ENCODE measurements at regions not wholly inside any gene's neighbourhood (a gene's known extent, or its start where the extent isn't known, plus 50 kb on each side); places are given as distances from the start of the nearest gene placed in this dataset.

- TF ChIP-seq TCF12 (IDR thresholded peaks at IDR 0.05; ENCODE audit: low read depth) (no peak), RAD21 (IDR thresholded peaks at IDR 0.05; ENCODE audit: low read depth) (no peak), TAF1 (IDR thresholded peaks at IDR 0.05; ENCODE audit: low read depth) (no peak), REST (IDR thresholded peaks at IDR 0.05; ENCODE audit: low read depth) (no peak), NFIC (IDR thresholded peaks at IDR 0.05) (no peak), EP300 (IDR thresholded peaks at IDR 0.05; ENCODE audit: borderline replicate concordance) (no peak), ZBTB7A (IDR thresholded peaks at IDR 0.05; ENCODE audit: low read depth) (no peak), FOXM1 (IDR thresholded peaks at IDR 0.05; ENCODE audit: borderline replicate concordance, low read depth) (no peak), CREB1 (IDR thresholded peaks at IDR 0.05; ENCODE audit: low read depth) (no peak), MAX (IDR thresholded peaks at IDR 0.05) (no peak), CEBPB (IDR thresholded peaks at IDR 0.05) (no peak), TEAD4 (IDR thresholded peaks at IDR 0.05) (no peak)
These were observed 960.7 kb upstream of the CELF2 start for GRCh38 chr10:10056961-10057360.

GRCh38 chr10:10067644-10068043 is 950.0 kb upstream of the CELF2 start:
- TF ChIP-seq NFIC (IDR thresholded peaks at IDR 0.05) (no peak), TEAD4 (IDR thresholded peaks at IDR 0.05) (no peak), RAD21 (IDR thresholded peaks at IDR 0.05; ENCODE audit: low read depth) (no peak), ZBTB7A (IDR thresholded peaks at IDR 0.05; ENCODE audit: low read depth) (no peak), REST (IDR thresholded peaks at IDR 0.05; ENCODE audit: low read depth) (no peak), FOXM1 (IDR thresholded peaks at IDR 0.05; ENCODE audit: borderline replicate concordance, low read depth) (no peak), EGR1 (IDR thresholded peaks at IDR 0.05) (no peak), CEBPB (IDR thresholded peaks at IDR 0.05) (no peak), YY1 (IDR thresholded peaks at IDR 0.05; ENCODE audit: low read depth) (no peak), MAX (IDR thresholded peaks at IDR 0.05) (no peak), TCF12 (IDR thresholded peaks at IDR 0.05; ENCODE audit: low read depth) (no peak), CREB1 (IDR thresholded peaks at IDR 0.05; ENCODE audit: low read depth) (no peak), USF1 (IDR thresholded peaks at IDR 0.05) (no peak), TAF1 (IDR thresholded peaks at IDR 0.05; ENCODE audit: low read depth) (no peak), EP300 (IDR thresholded peaks at IDR 0.05; ENCODE audit: borderline replicate concordance) (no peak)

- TF ChIP-seq USF1 (IDR thresholded peaks at IDR 0.05) (no peak), FOXM1 (IDR thresholded peaks at IDR 0.05; ENCODE audit: borderline replicate concordance, low read depth) (no peak), EP300 (IDR thresholded peaks at IDR 0.05; ENCODE audit: borderline replicate concordance) (no peak), TEAD4 (IDR thresholded peaks at IDR 0.05) (no peak), CEBPB (IDR thresholded peaks at IDR 0.05) (no peak), NFIC (IDR thresholded peaks at IDR 0.05) (no peak), YY1 (IDR thresholded peaks at IDR 0.05; ENCODE audit: low read depth) (no peak), MAX (IDR thresholded peaks at IDR 0.05) (no peak), CREB1 (IDR thresholded peaks at IDR 0.05; ENCODE audit: low read depth) (no peak)
These were observed 939.2 kb upstream of the CELF2 start for GRCh38 chr10:10078446-10078845.

- no peak for TF ChIP-seq TAF1 (IDR thresholded peaks at IDR 0.05; ENCODE audit: low read depth)
- no peak for TF ChIP-seq USF1 (IDR thresholded peaks at IDR 0.05)
- TF ChIP-seq MAX (IDR thresholded peaks at IDR 0.05): no peak
- no peak for TF ChIP-seq YY1 (IDR thresholded peaks at IDR 0.05; ENCODE audit: low read depth)
- TF ChIP-seq RAD21 (IDR thresholded peaks at IDR 0.05; ENCODE audit: low read depth): no peak
- TF ChIP-seq CEBPB (IDR thresholded peaks at IDR 0.05): no peak
- no peak for TF ChIP-seq TCF12 (IDR thresholded peaks at IDR 0.05; ENCODE audit: low read depth)
- no peak for TF ChIP-seq REST (IDR thresholded peaks at IDR 0.05; ENCODE audit: low read depth)
- TF ChIP-seq TEAD4 (IDR thresholded peaks at IDR 0.05): no peak
- no peak for TF ChIP-seq CREB1 (IDR thresholded peaks at IDR 0.05; ENCODE audit: low read depth)
- no peak for TF ChIP-seq NFIC (IDR thresholded peaks at IDR 0.05)
- TF ChIP-seq EGR1 (IDR thresholded peaks at IDR 0.05): no peak
- TF ChIP-seq ZBTB7A (IDR thresholded peaks at IDR 0.05; ENCODE audit: low read depth): no peak
- TF ChIP-seq EP300 (IDR thresholded peaks at IDR 0.05; ENCODE audit: borderline replicate concordance): no peak
These were observed 925.1 kb upstream of the CELF2 start for GRCh38 chr10:10092581-10092980.
